NT2/D1 (cell line): ENCODE measurements at regions not wholly inside any gene's neighbourhood (a gene's known extent, or its start where the extent isn't known, plus 50 kb on each side); places are given as distances from the start of the nearest gene placed in this dataset.

Experiments used
- YY1 ChIP-seq: IDR thresholded peaks from 2 replicates; pipeline ENCODE4 v1.6.1; 2011; ENCODE audit not compliant: insufficient read length, insufficient read depth
- ZNF274 ChIP-seq: IDR thresholded peaks from 2 replicates; pipeline ENCODE4 v1.6.1; 2011; ENCODE audit warnings: mild to moderate bottlenecking, low read depth, low read length

GRCh38 chr16:9199751-9200150 lies 108.3 kb downstream of the HAPSTR1 start:
- TF ChIP-seq ZNF274 (no peak), YY1 (no peak)
